Astrocyte (in vitro differentiated cells and primary cell): ENCODE measurements at regions not wholly inside any gene's neighbourhood (a gene's known extent, or its start where the extent isn't known, plus 50 kb on each side); places are given as distances from the start of the nearest gene placed in this dataset.

Experiments used
- CTCF ChIP-seq: IDR thresholded peaks from 2 replicates; pipeline ENCODE4 v1.5.1; 2011; ENCODE audit warnings: low read depth, mild to moderate bottlenecking, inconsistent platforms, low read length, moderate library complexity; ENCODE audit not compliant: insufficient read depth
- EZH2 ChIP-seq: IDR thresholded peaks from 2 replicates; pipeline ENCODE4 v1.6.1; 2012; ENCODE audit warnings: mild to moderate bottlenecking, low read length, inconsistent platforms; ENCODE audit not compliant: insufficient read depth

- TF ChIP-seq CTCF (no peak), EZH2 (no peak)
Observed at GRCh38 chr1:232404981-232405731, 224.8 kb downstream of the SIPA1L2 start.
